Kidney (tissue), 10 donors: ENCODE measurements at regions not wholly inside any gene's neighbourhood (a gene's known extent, or its start where the extent isn't known, plus 50 kb on each side); places are given as distances from the start of the nearest gene placed in this dataset.
"Not testable (repeated sequence)": the region's sequence is repeated elsewhere in the genome, so short reads cannot be mapped to it uniquely, and the experiment has no call there.

ENCODE experiments used
- DNase-seq, 5 donors: peaks; one replicate each; pipeline ENCODE4 v3.0.0-alpha.2; 2013 to 2020
- FAIRE-seq: peaks from 2 replicates; lab custom pipeline; 2012; peaks lifted over from hg19 to GRCh38; lab: Jason Lieb, UNC
- H3K27ac ChIP-seq, 2 donors: one replicate each; pipeline ENCODE4 v1.7.0; 2013; ENCODE audit warnings: low read depth in 2 of 2, low read length in 2 of 2, inconsistent platforms in 1 of 2
- H3K27me3 ChIP-seq: one replicate; pipeline ENCODE4 v1.7.1; 2013; ENCODE audit warnings: low read length, inconsistent platforms; ENCODE audit not compliant: control insufficient read depth, insufficient read depth
- H3K36me3 ChIP-seq, 3 donors: one replicate each; pipeline versions ENCODE4 v1.7.0 to v1.7.1; 2013; ENCODE audit warnings: low read length in 3 of 3, control low read depth in 1 of 3, inconsistent platforms in 1 of 3; ENCODE audit not compliant: insufficient read depth in 3 of 3, control insufficient read depth in 2 of 3
- H3K4me1 ChIP-seq, 3 donors: one replicate each; pipeline versions ENCODE4 v1.7.0 to v1.7.1; 2013; ENCODE audit warnings: low read length in 3 of 3, inconsistent platforms in 1 of 3, low read depth in 1 of 3; ENCODE audit not compliant: control insufficient read depth in 2 of 3, insufficient read depth in 2 of 3
- H3K4me3 ChIP-seq, 3 donors: one replicate each; pipeline versions ENCODE4 v1.7.0 to v1.8.1; 2013; ENCODE audit warnings: low read length in 3 of 3, control low read depth in 1 of 3, inconsistent platforms in 1 of 3
- H3K9ac ChIP-seq, 3 donors: one replicate each; pipeline versions ENCODE4 v1.7.0 to v1.7.1; 2013; ENCODE audit warnings: low read length in 3 of 3, control low read depth in 1 of 3, inconsistent platforms in 1 of 3
- H3K9me3 ChIP-seq, 3 donors: one replicate each; pipeline versions ENCODE4 v1.7.0 to v1.7.1; 2013; ENCODE audit warnings: low read length in 3 of 3, control low read depth in 1 of 3, inconsistent platforms in 1 of 3; ENCODE audit not compliant: control insufficient read depth in 2 of 3, insufficient read depth in 1 of 3
- intact Hi-C: fragments of 100-400 bp; cut with DNase I; formaldehyde crosslinking; loops from one replicate; pipeline ENCODE4 v1.11.1; 2022
- donor health status: control.
- donor health status: control.
- donor health status: DM: yes; HTN: yes; CAD: no.
- donor health status: Normal renal cell carcinoma (clear cell type).

- H3K4me3 ChIP-seq, H3K36me3 ChIP-seq, FAIRE-seq, H3K9ac ChIP-seq, H3K27me3 ChIP-seq, intact Hi-C loops, H3K9me3 ChIP-seq, H3K27ac ChIP-seq, H3K4me1 ChIP-seq: not testable (repeated sequence)
- peak in 1 of 5 donors; percentile 58 for DNase-seq
Observed at GRCh38 chr21:14008006-14008405, 202.7 kb downstream of the LIPI start.

- H3K9ac ChIP-seq, H3K9me3 ChIP-seq, H3K27ac ChIP-seq, H3K36me3 ChIP-seq, H3K27me3 ChIP-seq, intact Hi-C loops, H3K4me3 ChIP-seq, FAIRE-seq, H3K4me1 ChIP-seq, DNase-seq: not testable (repeated sequence)
Observed at GRCh38 chr21:14006144-14006543, 204.6 kb downstream of the LIPI start.

GRCh38 chr21:13986996-13987958, 223.5 kb downstream of the LIPI start:
- FAIRE-seq, H3K9ac ChIP-seq, intact Hi-C loops, H3K4me3 ChIP-seq, H3K4me1 ChIP-seq, H3K27ac ChIP-seq, H3K36me3 ChIP-seq, H3K9me3 ChIP-seq, H3K27me3 ChIP-seq: not testable (repeated sequence)
- peak in 1 of 5 donors; percentile 13 for DNase-seq

GRCh38 chr21:13985865-13986863, 224.6 kb downstream of the LIPI start:
- H3K4me1 ChIP-seq, H3K9me3 ChIP-seq, H3K4me3 ChIP-seq, FAIRE-seq, DNase-seq, intact Hi-C loops, H3K9ac ChIP-seq, H3K27me3 ChIP-seq, H3K36me3 ChIP-seq, H3K27ac ChIP-seq: not testable (repeated sequence)

GRCh38 chr21:13985137-13985864, 225.5 kb downstream of the LIPI start:
- H3K27ac ChIP-seq, H3K9ac ChIP-seq, H3K4me3 ChIP-seq, H3K9me3 ChIP-seq, H3K27me3 ChIP-seq, H3K4me1 ChIP-seq, FAIRE-seq, H3K36me3 ChIP-seq, intact Hi-C loops: not testable (repeated sequence)
- peak in 1 of 5 donors; percentile 15 for DNase-seq

GRCh38 chr21:13984728-13985127, 226.0 kb downstream of the LIPI start:
- H3K4me3 ChIP-seq, H3K36me3 ChIP-seq, H3K4me1 ChIP-seq, H3K9me3 ChIP-seq, DNase-seq, H3K27ac ChIP-seq, H3K9ac ChIP-seq, H3K27me3 ChIP-seq, intact Hi-C loops, FAIRE-seq: not testable (repeated sequence)

- FAIRE-seq, intact Hi-C loops, H3K4me3 ChIP-seq, H3K27me3 ChIP-seq, H3K9ac ChIP-seq, H3K27ac ChIP-seq, H3K4me1 ChIP-seq, H3K36me3 ChIP-seq, H3K9me3 ChIP-seq: not testable (repeated sequence)
- DNase-seq: peak in 1 of 5 donors; percentile 75
Observed at GRCh38 chr21:13981176-13982087, 229.3 kb downstream of the LIPI start.
